Activated B cell treated with CpG ODN at 0.5 μM for 24 hours (primary cell): ENCODE measurements at regions not wholly inside any gene's neighbourhood (a gene's known extent, or its start where the extent isn't known, plus 50 kb on each side); places are given as distances from the start of the nearest gene placed in this dataset.

Source experiments
- ATAC-seq: fragments of 200-7000 bp; cut with Tn5 transposase; one replicate; pipeline ENCODE4 v1.10.0; 2021; ENCODE audit warnings: low read depth, mild to moderate bottlenecking, moderate library complexity
- CTCF ChIA-PET: fragments of 350-600 bp; sonication (Branson Sonifier 250); formaldehyde crosslinking; loops from one replicate; lab custom pipeline; 2021; ENCODE audit warnings: antibody characterized with exemption; lab: Charles Lee
- POLR2A ChIA-PET: fragments of 350-600 bp; sonication (Branson Sonifier 250); formaldehyde crosslinking; loops from one replicate; lab custom pipeline; 2021; ENCODE audit warnings: antibody characterized with exemption; lab: Charles Lee
- DNase-seq: peaks from one replicate; pipeline ENCODE4 v3.0.0; 2022
- H3K27ac Mint-ChIP-seq: one replicate; pipeline ENCODE4 v1.8.0; 2020; ENCODE audit warnings: mixed read lengths
- H3K27me3 Mint-ChIP-seq: one replicate; pipeline ENCODE4 v1.8.0; 2021; ENCODE audit warnings: mixed read lengths
- H3K36me3 Mint-ChIP-seq: one replicate; pipeline ENCODE4 v1.8.0; 2021; ENCODE audit warnings: low read depth, mixed read lengths
- H3K4me1 Mint-ChIP-seq: one replicate; pipeline ENCODE4 v1.8.0; 2021; ENCODE audit warnings: mixed read lengths
- H3K4me3 Mint-ChIP-seq: one replicate; pipeline ENCODE4 v1.8.0; 2020; ENCODE audit warnings: mild to moderate bottlenecking, mixed read lengths
- H3K9me3 Mint-ChIP-seq: one replicate; pipeline ENCODE4 v1.8.0; 2020; ENCODE audit warnings: mixed read lengths
- CTCF ChIP-seq: fragments of 200-600 bp; IDR thresholded peaks from one replicate; pipeline ENCODE4 v1.8.0; 2022; ENCODE audit warnings: antibody characterized with exemption, mild to moderate bottlenecking
- intact Hi-C: fragments of 100-400 bp; cut with micrococcal nuclease; formaldehyde crosslinking; loops from one replicate; pipeline ENCODE4 v1.15.1; 2024

- CTCF ChIA-PET, result no interaction called here
- no peaks in the 10 kb centered on the region for H3K27me3 Mint-ChIP-seq
- H3K27ac Mint-ChIP-seq, result no peak overlapping the region
- H3K4me1 Mint-ChIP-seq, result no peaks in the 10 kb centered on the region
- DNase-seq (no peak), ATAC-seq (no peak)
- no peaks in the 10 kb centered on the region for H3K36me3 Mint-ChIP-seq
- H3K9me3 Mint-ChIP-seq, result no peaks in the 10 kb centered on the region
- H3K4me3 Mint-ChIP-seq, result no peak overlapping the region
- POLR2A ChIA-PET, result no interaction called here
- intact Hi-C loops, result no loop called here
- no peak for TF ChIP-seq CTCF
These were observed 114.1 kb downstream of the C1orf94 start for GRCh38 chr1:34290831-34291230.

- H3K27me3 Mint-ChIP-seq, result no peaks in the 10 kb centered on the region
- no peak for DNase-seq
- ATAC-seq, result no peak
- CTCF ChIA-PET, result no interaction called here
- intact Hi-C loops, result no loop called here
- H3K9me3 Mint-ChIP-seq, result no peaks in the 10 kb centered on the region
- TF ChIP-seq CTCF, result no peak
- POLR2A ChIA-PET, result no interaction called here
- H3K27ac Mint-ChIP-seq, result no peak overlapping the region
- no peak overlapping the region for H3K4me3 Mint-ChIP-seq
- no peaks in the 10 kb centered on the region for H3K36me3 Mint-ChIP-seq
- no peaks in the 10 kb centered on the region for H3K4me1 Mint-ChIP-seq
These were observed 115.8 kb downstream of the C1orf94 start for GRCh38 chr1:34292472-34292871.

GRCh38 chr1:34296059-34296458 is 119.4 kb downstream of the C1orf94 start:
- ChIA-PET POLR2A (no interaction called here), CTCF (no interaction called here)
- Mint-ChIP-seq H3K4me3 (no peak overlapping the region), H3K9me3 (no peaks in the 10 kb centered on the region), H3K27ac (no peak overlapping the region), H3K27me3 (no peaks in the 10 kb centered on the region), H3K36me3 (no peaks in the 10 kb centered on the region), H3K4me1 (no peaks in the 10 kb centered on the region)
- ATAC-seq, result no peak
- intact Hi-C loops, result no loop called here
- no peak for TF ChIP-seq CTCF
- no peak for DNase-seq

- no peak overlapping the region for H3K27ac Mint-ChIP-seq
- no peaks in the 10 kb centered on the region for H3K36me3 Mint-ChIP-seq
- H3K4me3 Mint-ChIP-seq, result no peak overlapping the region
- H3K9me3 Mint-ChIP-seq, result peaks cover 6% of the 10 kb centered on the region
- DNase-seq (no peak), ATAC-seq (no peak)
- intact Hi-C loops, result no loop called here
- ChIA-PET POLR2A (no interaction called here), CTCF (no interaction called here)
- H3K4me1 Mint-ChIP-seq, result no peaks in the 10 kb centered on the region
- no peak for TF ChIP-seq CTCF
- H3K27me3 Mint-ChIP-seq, result peaks cover 6% of the 10 kb centered on the region
These were observed 126.1 kb downstream of the C1orf94 start for GRCh38 chr1:34302798-34303197.

GRCh38 chr1:34303218-34303617 is 126.5 kb downstream of the C1orf94 start:
- no peaks in the 10 kb centered on the region for H3K4me1 Mint-ChIP-seq
- ATAC-seq (no peak), DNase-seq (no peak)
- intact Hi-C loops, result no loop called here
- POLR2A ChIA-PET, result no interaction called here
- H3K36me3 Mint-ChIP-seq, result no peaks in the 10 kb centered on the region
- peaks cover 6% of the 10 kb centered on the region for H3K27me3 Mint-ChIP-seq
- TF ChIP-seq CTCF, result no peak
- no peak overlapping the region for H3K4me3 Mint-ChIP-seq
- H3K27ac Mint-ChIP-seq, result no peak overlapping the region
- CTCF ChIA-PET, result no interaction called here
- peaks cover 6% of the 10 kb centered on the region for H3K9me3 Mint-ChIP-seq
